B cell (primary cell): ENCODE measurements at regions not wholly inside any gene's neighbourhood (a gene's known extent, or its start where the extent isn't known, plus 50 kb on each side); places are given as distances from the start of the nearest gene placed in this dataset.

Source experiments
- ATAC-seq: fragments of 200-7000 bp; cut with Tn5 transposase; one replicate; pipeline ENCODE4 v1.10.0; 2021; ENCODE audit warnings: low read depth, mild to moderate bottlenecking, moderate number of reproducible peaks, moderate library complexity
- CTCF ChIA-PET: fragments of 350-600 bp; sonication (Branson Sonifier 250); formaldehyde crosslinking; loops from one replicate; lab custom pipeline; 2021; ENCODE audit warnings: antibody characterized with exemption, inconsistent platforms; lab: Charles Lee
- POLR2A ChIA-PET: fragments of 350-600 bp; sonication (Branson Sonifier 250); formaldehyde crosslinking; loops from one replicate; lab custom pipeline; 2021; ENCODE audit warnings: antibody characterized with exemption; lab: Charles Lee
- DNase-seq: peaks from one replicate; pipeline ENCODE4 v3.0.0; 2013
- H2AFZ ChIP-seq: 2 replicates; pipeline ENCODE4 v1.6.1; 2012; ENCODE audit warnings: mild to moderate bottlenecking, low read depth, low read length; ENCODE audit not compliant: insufficient read depth, poor library complexity, severe bottlenecking
- H3K27ac ChIP-seq, 2 donors: 1 replicate in 1 of 2; 2 replicates in 1 of 2; pipeline ENCODE4 v1.5.1; 2012 to 2013; ENCODE audit warnings: low read length in 2 of 2, mild to moderate bottlenecking in 2 of 2, moderate library complexity in 1 of 2
- H3K27me3 ChIP-seq, 4 experiments: fragments of 200-600 bp in 1 of 4; sonication (generic) in 1 of 4; replicated peaks in 1 of 4; 1 replicate in 2 of 4; 2 replicates in 2 of 4; pipeline versions ENCODE4 v1.6.1 to v1.7.0; 2013 to 2016; ENCODE audit warnings: low read length in 3 of 4, mild to moderate bottlenecking in 2 of 4, mixed read lengths in 1 of 4, moderate library complexity in 1 of 4; ENCODE audit not compliant: insufficient read depth in 4 of 4, control insufficient read depth in 3 of 4; ENCODE audit errors: control extremely low read depth in 1 of 4
- H3K36me3 ChIP-seq, 2 experiments: replicated peaks in 1 of 2; 1 replicate in 1 of 2; 2 replicates in 1 of 2; pipeline versions ENCODE4 v1.6.1 to v1.7.1; 2013; ENCODE audit warnings: low read length in 1 of 2; ENCODE audit not compliant: insufficient read depth in 2 of 2, control insufficient read depth in 1 of 2; ENCODE audit errors: control extremely low read depth in 1 of 2, extremely low read depth in 1 of 2
- H3K4me1 ChIP-seq, 2 donors: fragments of 200-600 bp in 1 of 2; sonication (generic) in 1 of 2; 1 replicate in 1 of 2; 2 replicates in 1 of 2; pipeline versions ENCODE4 v1.5.1 to v1.6.1; 2013 to 2017; ENCODE audit warnings: low read length in 2 of 2; ENCODE audit not compliant: control insufficient read depth in 2 of 2, insufficient read depth in 2 of 2
- H3K4me2 ChIP-seq: replicated peaks from 2 replicates; pipeline ENCODE3; 2012; ENCODE audit warnings: mild to moderate bottlenecking, low read depth, low read length; ENCODE audit not compliant: poor library complexity, severe bottlenecking
- H3K4me3 ChIP-seq, 5 experiments: fragments of 200-600 bp in 1 of 5; sonication (generic) in 1 of 5; 1 replicate in 3 of 5; 2 replicates in 2 of 5; pipeline versions ENCODE4 v1.5.1 to v1.7.0; 2011 to 2016; ENCODE audit warnings: low read length in 4 of 5, mild to moderate bottlenecking in 4 of 5, low read depth in 2 of 5, control low read depth in 1 of 5, moderate library complexity in 1 of 5; ENCODE audit not compliant: insufficient read depth in 1 of 5; ENCODE audit errors: control extremely low read depth in 1 of 5, extremely low read depth in 1 of 5
- H3K79me2 ChIP-seq: fragments of 200-600 bp; sonication (generic); one replicate; pipeline ENCODE4 v1.6.0; 2016; ENCODE audit warnings: low read length; ENCODE audit not compliant: control insufficient read depth, insufficient read depth
- H3K9ac ChIP-seq: fragments of 200-600 bp; sonication (generic); 2 replicates; pipeline ENCODE4 v1.6.1; 2017; ENCODE audit warnings: mild to moderate bottlenecking, low read length, moderate library complexity
- H3K9me3 ChIP-seq, 3 donors: one replicate each; pipeline versions ENCODE4 v1.6.1 to v1.7.1; 2013; ENCODE audit warnings: low read length in 2 of 3; ENCODE audit not compliant: control insufficient read depth in 2 of 3, insufficient read depth in 1 of 3; ENCODE audit errors: control extremely low read depth in 1 of 3
- H4K20me1 ChIP-seq: 2 replicates; pipeline ENCODE4 v1.6.0; 2012; ENCODE audit warnings: mild to moderate bottlenecking, low read length; ENCODE audit not compliant: insufficient read depth, control insufficient read depth, poor library complexity, severe bottlenecking
- H3K27ac Mint-ChIP-seq: one replicate; pipeline ENCODE4 v1.8.0; 2021; ENCODE audit warnings: mixed read lengths
- H3K27me3 Mint-ChIP-seq: one replicate; pipeline ENCODE4 v1.8.0; 2021; ENCODE audit warnings: mixed read lengths
- H3K4me1 Mint-ChIP-seq: one replicate; pipeline ENCODE4 v1.8.0; 2021; ENCODE audit warnings: mixed read lengths
- H3K4me3 Mint-ChIP-seq: one replicate; pipeline ENCODE4 v1.8.0; 2021; ENCODE audit warnings: mixed read lengths
- H3K9me3 Mint-ChIP-seq: one replicate; pipeline ENCODE4 v1.8.0; 2022; ENCODE audit warnings: mixed read lengths; ENCODE audit not compliant: insufficient read depth
- CTCF ChIP-seq: fragments of 200-600 bp; IDR thresholded peaks from one replicate; pipeline ENCODE4 v1.8.0; 2022; ENCODE audit warnings: antibody characterized with exemption, mild to moderate bottlenecking
- EZH2 ChIP-seq: IDR thresholded peaks from 2 replicates; pipeline ENCODE4 v1.6.1; 2012; ENCODE audit warnings: borderline replicate concordance, low read depth, mild to moderate bottlenecking, moderate library complexity, low read length; ENCODE audit not compliant: insufficient read depth, poor library complexity, severe bottlenecking
- WGBS: methylation state at CpG from one replicate; pipeline ENCODE4 v1.1.5; 2013; ENCODE audit warnings: missing lambda C conversion rate; ENCODE audit not compliant: insufficient coverage; 5-methylcytosine and 5-hydroxymethylcytosine counted together
- intact Hi-C: fragments of 100-400 bp; cut with micrococcal nuclease; formaldehyde crosslinking; loops from one replicate; pipeline ENCODE4 v1.10.0; 2022

DNA sequence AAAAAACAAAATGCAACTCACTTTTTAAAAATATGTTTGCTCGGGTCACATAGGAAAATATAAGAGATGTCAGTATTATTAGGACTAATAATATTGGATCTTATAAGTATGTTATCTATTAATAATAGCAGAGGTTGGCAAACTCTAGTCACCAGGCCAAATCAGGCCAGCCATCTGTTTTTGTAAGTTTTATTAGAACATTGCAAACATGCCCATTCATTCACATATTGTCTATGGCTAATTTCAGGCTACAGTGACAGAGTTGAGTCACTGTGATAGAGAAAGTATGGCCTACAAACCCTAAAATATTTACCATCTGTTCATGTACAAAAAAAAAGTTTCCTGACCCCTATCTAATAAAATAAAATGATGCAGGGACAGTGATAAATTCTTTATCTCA lies 97.7 kb upstream of the CDH6 start:
- no peak overlapping the region for H3K27ac ChIP-seq
- intact Hi-C loops = no loop called here
- H3K27ac Mint-ChIP-seq = no peak overlapping the region
- no peaks in the 10 kb centered on the region for H3K9me3 ChIP-seq
- ATAC-seq = no peak
- H3K9me3 Mint-ChIP-seq = no peaks in the 10 kb centered on the region
- no peak overlapping the region for H3K9ac ChIP-seq
- H3K4me2 ChIP-seq = no peak overlapping the region
- H4K20me1 ChIP-seq = no peaks in the 10 kb centered on the region
- no peaks in the 10 kb centered on the region for H3K27me3 ChIP-seq
- no peak overlapping the region for H3K4me3 ChIP-seq
- no peaks in the 10 kb centered on the region for H3K36me3 ChIP-seq
- no peak overlapping the region for H3K4me3 Mint-ChIP-seq
- no peak for DNase-seq
- TF ChIP-seq EZH2 (no peak), CTCF (no peak)
- no peaks in the 10 kb centered on the region for H3K79me2 ChIP-seq
- WGBS = no CpG with 5 or more reads among the region's 1 CpG
- CTCF ChIA-PET = no interaction called here
- no peaks in the 10 kb centered on the region for H3K27me3 Mint-ChIP-seq
- H3K4me1 Mint-ChIP-seq = no peaks in the 10 kb centered on the region
- no peak overlapping the region for H2AFZ ChIP-seq
- no peaks in the 10 kb centered on the region for H3K4me1 ChIP-seq
- POLR2A ChIA-PET = no interaction called here

DNA sequence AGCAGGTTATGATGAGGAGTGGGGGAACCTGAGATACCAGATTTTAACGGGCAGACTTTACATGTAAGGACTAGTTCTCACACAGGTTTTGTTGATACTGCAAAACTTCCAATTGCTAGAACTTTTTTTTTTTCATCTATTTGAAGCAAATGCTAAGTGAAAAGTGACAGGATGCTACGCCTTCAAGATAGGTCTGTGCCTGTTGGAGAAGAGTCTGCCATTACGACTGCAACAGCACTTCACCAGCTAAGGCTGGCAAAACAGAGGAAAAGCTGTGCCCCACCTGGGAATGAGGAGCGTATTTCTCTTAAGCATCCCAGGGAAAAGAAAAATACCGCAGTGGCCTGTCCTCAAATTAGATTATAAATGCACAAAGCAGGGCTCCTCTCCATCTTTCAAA lies 102.0 kb upstream of the CDH6 start:
- intact Hi-C loops = no loop called here
- no peaks in the 10 kb centered on the region for H3K9me3 Mint-ChIP-seq

More for the DNA sequence above, 102.0 kb upstream of the CDH6 start:
- Histone ChIP-seq H3K27me3 (no peaks in the 10 kb centered on the region), H3K4me3 (no peak overlapping the region), H3K79me2 (no peaks in the 10 kb centered on the region), H3K4me1 (no peaks in the 10 kb centered on the region), H3K36me3 (no peaks in the 10 kb centered on the region), H3K27ac (no peak overlapping the region), H4K20me1 (no peaks in the 10 kb centered on the region), H2AFZ (no peak overlapping the region), H3K9me3 (no peaks in the 10 kb centered on the region), H3K9ac (no peak overlapping the region), H3K4me2 (no peak overlapping the region)
- ChIA-PET CTCF (no interaction called here), POLR2A (no interaction called here)
- 82% methylated on average over 3 of the region's 5 CpGs for WGBS
- no peak overlapping the region for H3K4me3 Mint-ChIP-seq
- no peak for DNase-seq
- ATAC-seq = no peak
- no peaks in the 10 kb centered on the region for H3K27me3 Mint-ChIP-seq
- H3K4me1 Mint-ChIP-seq = no peaks in the 10 kb centered on the region
- H3K27ac Mint-ChIP-seq = no peak overlapping the region
- no peak for TF ChIP-seq CTCF
- no peak for TF ChIP-seq EZH2
